GM12891 (cell line): ENCODE measurements at regions not wholly inside any gene's neighbourhood (a gene's known extent, or its start where the extent isn't known, plus 50 kb on each side); places are given as distances from the start of the nearest gene placed in this dataset.

ENCODE experiments used
- DNase-seq: peaks from one replicate; pipeline ENCODE4 v3.0.0; 2011; ENCODE audit warnings: low spot score; ENCODE audit not compliant: insufficient read length
- FAIRE-seq: peaks from 2 replicates; lab custom pipeline; 2011; peaks lifted over from hg19 to GRCh38; lab: Jason Lieb, UNC
- PAX5 ChIP-seq: IDR thresholded peaks from 2 replicates; pipeline ENCODE4 v1.6.1; 2011; ENCODE audit warnings: low read length, moderate library complexity, mild to moderate bottlenecking; ENCODE audit not compliant: insufficient read depth, severe bottlenecking
- POLR2A ChIP-seq: IDR thresholded peaks from 2 replicates; pipeline ENCODE4 v1.6.1; 2011; ENCODE audit warnings: low read depth, low read length, control low read depth
- POLR2AphosphoS5 ChIP-seq: IDR thresholded peaks from 2 replicates; pipeline ENCODE4 v1.6.1; 2011; ENCODE audit warnings: low read depth, low read length, control low read depth
- POU2F2 ChIP-seq: IDR thresholded peaks from 2 replicates; pipeline ENCODE4 v1.6.1; 2011; ENCODE audit warnings: low read depth, mild to moderate bottlenecking, control low read depth, low read length, moderate library complexity
- SPI1 ChIP-seq: IDR thresholded peaks from 2 replicates; pipeline ENCODE4 v1.6.1; 2011; ENCODE audit warnings: low read depth, low read length, control low read depth
- TAF1 ChIP-seq: IDR thresholded peaks from 2 replicates; pipeline ENCODE4 v1.6.1; 2011; ENCODE audit warnings: low read depth, low read length, control low read depth

DNA sequence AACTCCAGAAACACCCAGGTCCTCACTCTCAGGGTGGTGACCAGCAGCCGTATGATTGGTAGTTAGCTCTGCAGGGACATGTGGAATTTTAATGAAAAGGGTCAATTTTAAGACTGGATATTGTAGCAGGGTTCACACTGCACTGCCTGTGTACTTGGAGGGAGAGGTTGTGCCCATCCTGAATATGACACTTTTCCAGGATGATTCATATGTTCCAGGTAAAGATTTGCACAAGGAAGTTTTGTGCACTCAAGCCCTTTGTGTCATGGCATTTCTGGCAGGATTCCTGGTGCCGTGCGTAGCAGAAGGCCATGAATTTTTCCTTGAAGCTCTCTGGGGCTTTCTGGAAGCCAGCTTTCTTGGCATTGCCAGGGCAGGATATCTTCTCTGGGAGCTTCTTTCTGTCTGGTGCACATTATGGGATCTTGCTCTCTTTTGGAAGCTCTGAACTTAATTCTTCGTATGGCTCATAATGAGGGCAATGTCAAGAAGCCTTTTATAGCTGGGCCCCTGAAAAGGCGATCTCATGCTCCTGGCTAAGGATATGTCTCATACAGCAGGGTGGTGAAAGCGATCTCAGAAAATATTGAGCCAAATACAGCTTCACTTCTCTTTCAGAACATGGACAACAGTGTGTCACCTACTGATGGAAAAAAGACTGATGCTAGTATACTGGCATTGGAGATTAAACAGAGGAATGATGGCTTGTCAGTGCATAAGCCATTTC, 1133.9 kb downstream of the AACS start:
- DNase-seq (no peak), FAIRE-seq (no peak)
- TF ChIP-seq SPI1 (no peak), POLR2A (no peak), TAF1 (no peak), POU2F2 (no peak), POLR2AphosphoS5 (no peak), PAX5 (no peak)

DNA sequence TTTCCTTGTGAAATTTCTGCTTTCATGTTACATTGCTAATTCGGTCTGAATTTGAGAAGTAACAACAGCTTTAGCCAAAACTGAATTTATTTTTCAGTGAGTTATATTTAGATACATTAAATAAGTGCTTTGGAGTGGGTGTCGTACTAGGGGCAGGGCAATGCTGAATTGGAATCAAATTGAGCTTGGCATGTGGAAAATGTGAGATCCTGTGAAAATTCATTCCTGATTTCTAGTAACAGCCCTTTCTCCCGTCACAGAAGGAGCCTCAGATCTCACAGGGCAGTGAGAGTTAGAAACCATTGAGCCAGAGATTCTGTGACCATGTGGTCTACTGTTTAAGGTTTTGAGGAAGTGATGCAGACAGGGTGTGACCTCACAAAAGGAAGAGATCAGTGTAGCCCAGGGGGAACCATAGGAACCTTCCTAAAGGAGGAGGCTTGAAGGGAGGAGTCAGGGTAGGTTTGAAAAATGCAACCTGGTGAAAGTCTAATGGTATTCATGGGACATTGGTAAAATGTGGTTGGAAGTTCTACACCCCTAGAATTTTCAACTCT, 1136.8 kb downstream of the AACS start:
- DNase-seq, result no peak
- TF ChIP-seq PAX5 (no peak), SPI1 (0 out of 2 replicates have a peak, but pooled peaks have one; percentile 16)
- FAIRE-seq, result no peak

DNA sequence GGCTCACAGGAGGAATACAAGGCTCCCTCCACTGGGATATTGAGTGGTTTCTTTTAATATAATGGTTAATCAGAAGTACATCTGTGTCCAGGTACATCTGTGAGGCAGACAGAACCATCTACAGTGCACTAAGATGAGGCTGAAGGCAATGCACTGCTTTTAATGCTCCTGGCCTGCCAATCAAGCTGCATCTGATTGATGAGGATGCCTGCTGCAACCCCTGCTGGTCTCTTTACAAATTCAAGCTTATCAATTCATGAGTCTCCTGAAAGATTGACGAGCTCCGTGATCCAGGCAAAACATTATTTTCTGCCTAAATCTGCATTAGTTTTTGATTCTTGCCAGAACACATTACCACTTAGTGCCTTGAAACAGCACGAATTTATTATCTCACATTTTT, 1139.1 kb downstream of the AACS start:
- FAIRE-seq, result no peak
- no peak for DNase-seq
- TF ChIP-seq SPI1 (no peak), PAX5 (no peak), POU2F2 (no peak), TAF1 (no peak), POLR2AphosphoS5 (no peak), POLR2A (no peak)

DNA sequence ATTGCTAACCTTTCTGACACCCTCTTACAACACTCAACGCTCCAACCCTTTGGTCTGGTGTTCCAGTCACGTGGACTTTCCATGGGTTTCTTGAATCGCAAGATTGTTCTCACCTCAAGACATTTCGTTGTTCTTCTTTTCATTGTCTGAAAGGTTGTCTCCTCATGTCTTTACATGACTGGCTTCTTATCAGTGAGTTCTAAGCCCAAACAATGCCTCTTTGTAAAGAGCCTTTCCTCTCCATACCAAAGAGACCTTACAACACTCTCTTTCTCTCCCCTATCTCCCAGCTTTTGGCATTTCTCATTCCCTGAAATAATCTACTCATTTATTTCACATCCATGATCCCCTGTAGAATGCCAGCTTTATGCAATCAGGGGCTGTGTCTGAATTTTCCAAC, 1144.8 kb downstream of the AACS start:
- DNase-seq (no peak), FAIRE-seq (no peak)
- TF ChIP-seq POLR2A, result no peak

DNA sequence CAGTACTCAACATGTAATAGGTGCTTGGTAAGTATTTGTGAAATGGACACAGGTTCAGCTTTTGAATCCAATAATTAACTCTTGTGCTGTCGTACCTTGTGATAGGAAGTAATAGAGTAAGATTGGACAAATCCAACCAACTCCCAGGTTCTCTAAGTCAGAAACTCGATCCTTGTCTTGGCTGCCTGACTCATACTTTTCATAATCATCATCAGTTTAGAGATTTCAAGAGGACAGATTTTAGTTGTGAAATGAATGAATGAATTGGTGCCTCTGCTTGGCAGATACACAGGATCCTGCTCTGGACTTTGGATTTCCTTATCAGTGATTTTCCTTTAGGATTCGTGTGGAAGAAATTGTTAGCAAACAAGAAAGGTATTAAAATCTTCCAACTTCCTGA, 1145.2 kb downstream of the AACS start:
- DNase-seq (no peak), FAIRE-seq (no peak)
- no peak for TF ChIP-seq SPI1
- TF ChIP-seq TAF1, result no peak
- no peak for TF ChIP-seq POLR2AphosphoS5
- TF ChIP-seq POLR2A, result no peak
- no peak for TF ChIP-seq PAX5
- TF ChIP-seq POU2F2, result no peak

DNA sequence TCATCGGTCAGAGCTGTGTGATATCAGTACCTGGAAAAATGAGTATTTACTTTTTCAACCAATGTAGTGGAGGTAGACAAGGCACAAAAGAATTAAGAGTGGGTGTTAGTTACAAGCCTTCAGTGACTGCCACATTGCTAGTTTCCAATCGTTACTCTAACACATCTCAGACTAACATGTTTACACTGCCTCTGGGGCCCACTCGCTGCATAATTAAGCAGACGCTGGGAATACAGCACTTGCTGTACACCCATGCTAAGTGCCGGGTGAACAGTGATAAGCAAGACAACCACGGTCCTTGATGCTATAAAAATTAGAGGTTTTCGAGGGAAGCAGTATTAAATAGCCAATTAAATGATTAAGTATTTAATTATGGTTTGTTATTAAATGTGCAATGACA, 1147.6 kb downstream of the AACS start:
- TF ChIP-seq POLR2A (no peak), SPI1 (no peak), POU2F2 (no peak), PAX5 (no peak), TAF1 (no peak), POLR2AphosphoS5 (no peak)
- no peak for FAIRE-seq
- no peak for DNase-seq

DNA sequence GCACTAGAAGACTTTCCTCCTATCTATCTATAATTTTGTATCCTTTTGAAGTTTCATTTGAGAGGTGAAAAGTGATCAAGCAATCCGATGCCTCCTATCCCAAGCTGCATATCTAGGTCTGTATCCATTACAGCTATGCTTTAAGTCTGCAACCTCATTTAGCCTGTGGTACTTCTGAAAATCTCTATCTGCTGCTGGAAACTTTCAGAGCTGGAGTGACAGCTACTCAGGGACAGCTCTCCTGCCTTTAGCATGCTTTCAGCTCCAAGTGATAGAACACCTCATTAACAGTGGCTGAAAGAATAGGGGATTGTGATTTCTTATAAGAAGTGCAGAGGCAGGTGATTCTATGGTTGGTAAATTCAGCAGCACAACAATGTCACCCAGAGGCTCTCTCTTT, 1153.5 kb downstream of the AACS start:
- FAIRE-seq (no peak), DNase-seq (no peak)
- TF ChIP-seq SPI1 (no peak), TAF1 (no peak), POU2F2 (no peak), POLR2A (no peak), POLR2AphosphoS5 (no peak), PAX5 (no peak)

DNA sequence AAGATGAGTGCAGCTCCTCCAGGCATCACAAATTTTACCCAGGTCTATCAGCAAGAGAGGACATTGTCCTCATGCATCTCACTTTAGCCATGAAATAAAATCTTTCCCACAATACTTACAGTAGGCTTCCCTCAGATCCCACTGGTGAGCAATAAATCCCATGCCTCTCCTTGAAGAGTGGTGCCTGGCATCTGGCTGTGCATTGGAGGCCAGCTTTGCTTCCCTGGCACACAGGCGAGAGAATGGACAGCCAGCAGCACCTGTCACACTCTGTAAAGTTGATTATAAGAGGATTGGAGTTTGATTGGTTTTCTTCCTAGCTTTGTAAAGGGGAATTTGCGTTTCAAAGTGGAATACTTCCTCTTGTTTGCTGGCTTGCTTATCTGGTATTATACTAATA, 1153.9 kb downstream of the AACS start:
- DNase-seq (no peak), FAIRE-seq (no peak)
- TF ChIP-seq PAX5 (no peak), SPI1 (no peak), POLR2A (no peak), POLR2AphosphoS5 (no peak), POU2F2 (no peak), TAF1 (no peak)

DNA sequence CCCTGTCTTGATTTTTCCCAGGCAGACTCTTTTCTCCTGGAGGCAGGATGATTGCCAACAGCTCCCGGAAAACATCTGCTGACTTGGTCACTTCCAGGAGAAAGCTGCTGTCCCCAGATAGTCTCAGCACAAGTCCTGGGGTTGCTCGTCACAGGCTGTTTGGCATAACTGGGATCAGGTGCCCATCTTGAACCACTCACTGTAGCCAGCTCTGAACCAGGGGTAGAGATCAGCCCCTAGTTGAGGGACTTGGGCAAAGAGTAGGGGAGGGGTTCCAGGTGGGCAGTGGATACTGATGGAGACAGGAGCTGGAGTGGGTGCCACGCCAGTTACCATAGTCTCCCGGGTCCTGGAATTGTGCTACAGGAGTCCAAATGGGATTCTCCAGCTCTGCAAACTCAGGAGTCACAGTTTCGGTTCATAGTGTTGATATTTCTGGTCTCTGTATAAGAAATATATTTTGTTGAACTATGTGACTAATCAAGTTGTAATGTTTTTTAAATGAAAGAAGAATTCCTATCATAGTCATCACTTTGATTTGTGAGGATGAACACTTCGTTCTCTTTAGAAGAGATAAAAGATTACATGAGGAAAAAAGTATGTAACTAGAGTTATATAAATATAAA, 1154.5 kb downstream of the AACS start:
- FAIRE-seq (no peak), DNase-seq (no peak)
- no peak for TF ChIP-seq POLR2A

DNA sequence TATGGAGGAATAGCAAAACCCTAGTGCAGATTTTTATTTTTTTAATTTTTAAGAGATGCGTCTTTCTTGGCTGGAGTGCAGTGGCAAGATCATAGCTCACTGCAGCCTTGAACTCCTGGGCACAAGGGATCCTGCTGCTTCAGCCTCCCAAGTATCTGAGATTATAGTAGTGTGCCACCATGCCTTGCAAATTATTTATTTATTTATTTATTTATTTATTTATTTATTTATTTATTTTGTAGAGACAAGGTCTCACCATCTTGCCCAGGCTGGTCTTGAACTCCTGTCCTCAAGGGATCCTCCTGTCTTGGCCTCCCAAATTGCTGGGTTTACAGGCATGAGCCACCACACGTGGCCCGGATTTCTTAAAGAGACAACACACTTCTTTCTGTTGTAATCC, 1158.8 kb downstream of the AACS start:
- no peak for TF ChIP-seq PAX5
- TF ChIP-seq POLR2A, result no peak
- no peak for TF ChIP-seq POU2F2
- TF ChIP-seq SPI1, result no peak
- no peak for TF ChIP-seq TAF1
- no peak for TF ChIP-seq POLR2AphosphoS5
- DNase-seq (no peak), FAIRE-seq (no peak)
